ENCODE measurements at regions not wholly inside any gene's neighbourhood (a gene's known extent, or its start where the extent isn't known, plus 50 kb on each side); places are given as distances from the start of the nearest gene placed in this dataset.
A peak's percentile ranks its signal among the peaks of the same experiment; 100 is the strongest.

GRCh38 chr12:131619106-131619642 lies 91.7 kb upstream of the SFSWAP start:
- H3K36me3 Mint-ChIP-seq (ENCODE audit: low read depth), result no peaks in the 10 kb centered on the region
- no peak for TF ChIP-seq CTCF (IDR thresholded peaks at IDR 0.05; ENCODE audit: unreplicated experiment in 3 of 3)

GRCh38 chr12:131619736-131620506 lies 91.0 kb upstream of the SFSWAP start:
- Mint-ChIP-seq H3K27ac (no peak overlapping the region), H3K27me3 (ENCODE audit: low read depth) (peaks cover 25% of the 10 kb centered on the region), H3K9me3 (no peaks in the 10 kb centered on the region), H3K4me1 (peaks cover 44% of the 10 kb centered on the region), H3K36me3 (ENCODE audit: low read depth) (no peaks in the 10 kb centered on the region), H3K4me3 (no peak overlapping the region)
- TF ChIP-seq CTCF (IDR thresholded peaks at IDR 0.05; ENCODE audit: unreplicated experiment in 3 of 3), result no peak

More at GRCh38 chr12:131619106-131619642, 91.7 kb upstream of the SFSWAP start:
- Mint-ChIP-seq H3K4me1 (peaks cover 40% of the 10 kb centered on the region), H3K4me3 (no peak overlapping the region), H3K27ac (no peak overlapping the region), H3K9me3 (no peaks in the 10 kb centered on the region), H3K27me3 (ENCODE audit: low read depth) (peaks cover 22% of the 10 kb centered on the region)

GRCh38 chr12:131620520-131620919 lies 90.4 kb upstream of the SFSWAP start:
- H3K4me1 Mint-ChIP-seq, result peaks cover 44% of the 10 kb centered on the region
- H3K27ac Mint-ChIP-seq, result no peak overlapping the region
- H3K27me3 Mint-ChIP-seq (ENCODE audit: low read depth), result peaks cover 31% of the 10 kb centered on the region
- H3K4me3 Mint-ChIP-seq, result no peak overlapping the region
- H3K9me3 Mint-ChIP-seq, result no peaks in the 10 kb centered on the region
- no peak for TF ChIP-seq CTCF (IDR thresholded peaks at IDR 0.05; ENCODE audit: unreplicated experiment in 3 of 3)
- no peaks in the 10 kb centered on the region for H3K36me3 Mint-ChIP-seq (ENCODE audit: low read depth)

GRCh38 chr12:131620946-131621681 lies 89.8 kb upstream of the SFSWAP start:
- H3K27me3 Mint-ChIP-seq (ENCODE audit: low read depth), result peaks cover 37% of the 10 kb centered on the region

GRCh38 chr12:131621701-131622421 lies 89.0 kb upstream of the SFSWAP start:
- TF ChIP-seq CTCF (IDR thresholded peaks at IDR 0.05; ENCODE audit: unreplicated experiment in 3 of 3), result no peak
- no peaks in the 10 kb centered on the region for H3K36me3 Mint-ChIP-seq (ENCODE audit: low read depth)
- H3K9me3 Mint-ChIP-seq, result no peaks in the 10 kb centered on the region
- H3K4me3 Mint-ChIP-seq, result peak overlapping the region in 1 of 3 experiments; percentile 25
- peaks cover 40% of the 10 kb centered on the region for H3K27me3 Mint-ChIP-seq (ENCODE audit: low read depth)
- H3K4me1 Mint-ChIP-seq, result peaks cover 39% of the 10 kb centered on the region
- H3K27ac Mint-ChIP-seq, result no peak overlapping the region

More at GRCh38 chr12:131620946-131621681, 89.8 kb upstream of the SFSWAP start:
- Mint-ChIP-seq H3K9me3 (no peaks in the 10 kb centered on the region), H3K4me3 (peak overlapping the region in 1 of 3 experiments; percentile 25), H3K36me3 (ENCODE audit: low read depth) (no peaks in the 10 kb centered on the region), H3K4me1 (peaks cover 44% of the 10 kb centered on the region), H3K27ac (no peak overlapping the region)
- TF ChIP-seq CTCF (IDR thresholded peaks at IDR 0.05; ENCODE audit: unreplicated experiment in 3 of 3), result no peak
